MCF 10A (cell line): ENCODE measurements at regions not wholly inside any gene's neighbourhood (a gene's known extent, or its start where the extent isn't known, plus 50 kb on each side); places are given as distances from the start of the nearest gene placed in this dataset.
"Not testable (repeated sequence)": the region's sequence is repeated elsewhere in the genome, so short reads cannot be mapped to it uniquely, and the experiment has no call there.

ENCODE experiments used
- BruUV-seq: library from RNA; stranded (reverse); fragments of 400-500 nt; replicated peaks from 2 replicates; lab custom pipeline; 2021; lab: Mats Ljungman, UMichigan
- CTCF ChIA-PET: fragments of 300-600 bp; sonication (Branson Sonifier 250); formaldehyde crosslinking; extraction: SDS; loops from one replicate; lab custom pipeline; 2021; ENCODE audit warnings: antibody characterized with exemption, inconsistent platforms; lab: Yijun Ruan, JAX
- POLR2A ChIA-PET: fragments of 300-600, 350-650 bp; sonication (Branson Sonifier 250); formaldehyde crosslinking; extraction: SDS; loops from one replicate; lab custom pipeline; 2020; ENCODE audit warnings: antibody characterized with exemption, inconsistent platforms; lab: Yijun Ruan, JAX
- DNase-seq: peaks from one replicate; pipeline ENCODE4 v3.0.0-alpha.2; 2018; ENCODE audit not compliant: unreplicated experiment
- H3K27ac Mint-ChIP-seq: one replicate; pipeline ENCODE4 v1.8.0; 2022; ENCODE audit warnings: mild to moderate bottlenecking, low read depth, mixed read lengths; ENCODE audit not compliant: unreplicated experiment
- H3K27me3 Mint-ChIP-seq: one replicate; pipeline ENCODE4 v1.8.0; 2022; ENCODE audit warnings: mixed read lengths; ENCODE audit not compliant: insufficient read depth, unreplicated experiment
- H3K36me3 Mint-ChIP-seq: one replicate; pipeline ENCODE4 v1.8.0; 2022; ENCODE audit warnings: mild to moderate bottlenecking, moderate library complexity, mixed read lengths; ENCODE audit not compliant: insufficient read depth, unreplicated experiment
- H3K4me1 Mint-ChIP-seq: one replicate; pipeline ENCODE4 v1.8.0; 2022; ENCODE audit warnings: mixed read lengths; ENCODE audit not compliant: insufficient read depth, unreplicated experiment
- H3K4me3 Mint-ChIP-seq: one replicate; pipeline ENCODE4 v1.8.0; 2022; ENCODE audit warnings: mild to moderate bottlenecking, moderate library complexity, mixed read lengths; ENCODE audit not compliant: unreplicated experiment
- H3K9me3 Mint-ChIP-seq: one replicate; pipeline ENCODE4 v1.8.0; 2022; ENCODE audit warnings: mixed read lengths; ENCODE audit not compliant: unreplicated experiment
- CTCF ChIP-seq: fragments of 200-600 bp; IDR thresholded peaks from one replicate; pipeline ENCODE4 v1.8.0; 2022; ENCODE audit warnings: antibody characterized with exemption, mild to moderate bottlenecking; ENCODE audit not compliant: unreplicated experiment
- intact Hi-C: fragments of 100-400 bp; cut with micrococcal nuclease; formaldehyde crosslinking; loops from 2 replicates; pipeline ENCODE4 v1.14.1; 2022

GRCh38 chr2:81396417-81397019, 1092.0 kb upstream of the LRRTM1 start:
- Mint-ChIP-seq H3K4me1 (no peaks in the 10 kb centered on the region), H3K27ac (no peak overlapping the region), H3K36me3 (no peaks in the 10 kb centered on the region), H3K27me3 (no peaks in the 10 kb centered on the region), H3K9me3 (no peaks in the 10 kb centered on the region), H3K4me3 (no peak overlapping the region)
- no peak for DNase-seq
- POLR2A ChIA-PET = interaction anchor here (1.1 kb wide), 1 partner anchor 10 kb away, joined by 3 read pairs; no protein-coding TSS in a partner anchor
- no TSS peak for BruUV-seq
- TF ChIP-seq CTCF = no peak
- CTCF ChIA-PET = interaction anchor here (0.6 to 0.7 kb wide), 2 partner anchors 406 to 1082 kb away, joined by 3 to 4 read pairs; no protein-coding TSS in a partner anchor
- intact Hi-C loops = no loop called here

- BruUV-seq = no TSS peak
- no peak for TF ChIP-seq CTCF
- Mint-ChIP-seq H3K4me1 (no peaks in the 10 kb centered on the region), H3K9me3 (no peaks in the 10 kb centered on the region), H3K4me3 (no peak overlapping the region), H3K27ac (no peak overlapping the region), H3K27me3 (no peaks in the 10 kb centered on the region), H3K36me3 (no peaks in the 10 kb centered on the region)
- POLR2A ChIA-PET = no interaction called here
- intact Hi-C loops = no loop called here
- CTCF ChIA-PET = interaction anchor here (0.7 kb wide), 1 partner anchor 1761 kb away, joined by 3 read pairs; no protein-coding TSS in a partner anchor
- DNase-seq = no peak
Observed at GRCh38 chr2:81395746-81396145, 1091.2 kb upstream of the LRRTM1 start.

GRCh38 chr2:81389203-81389602, 1084.7 kb upstream of the LRRTM1 start:
- ChIA-PET CTCF (no interaction called here), POLR2A (no interaction called here)
- H3K27ac Mint-ChIP-seq = no peak overlapping the region
- no TSS peak for BruUV-seq
- DNase-seq = peak; percentile 11
- no peak overlapping the region for H3K4me3 Mint-ChIP-seq
- H3K27me3 Mint-ChIP-seq = no peaks in the 10 kb centered on the region
- TF ChIP-seq CTCF = peak; percentile 31
- no peaks in the 10 kb centered on the region for H3K36me3 Mint-ChIP-seq
- no peaks in the 10 kb centered on the region for H3K4me1 Mint-ChIP-seq
- H3K9me3 Mint-ChIP-seq = peaks cover 10% of the 10 kb centered on the region
- intact Hi-C loops = no loop called here

- no peak overlapping the region for H3K27ac Mint-ChIP-seq
- no peak for DNase-seq
- BruUV-seq = no TSS peak
- CTCF ChIA-PET = no interaction called here
- peaks cover 11% of the 10 kb centered on the region for H3K4me1 Mint-ChIP-seq
- H3K36me3 Mint-ChIP-seq = no peaks in the 10 kb centered on the region
- H3K27me3 Mint-ChIP-seq = no peaks in the 10 kb centered on the region
- H3K4me3 Mint-ChIP-seq = no peak overlapping the region
- intact Hi-C loops = no loop called here
- no peak for TF ChIP-seq CTCF
- POLR2A ChIA-PET = no interaction called here
- peaks cover 11% of the 10 kb centered on the region for H3K9me3 Mint-ChIP-seq
Observed at GRCh38 chr2:81363800-81364199, 1059.2 kb upstream of the LRRTM1 start.

- POLR2A ChIA-PET, intact Hi-C loops, H3K4me3 Mint-ChIP-seq, BruUV-seq, H3K27ac Mint-ChIP-seq, H3K36me3 Mint-ChIP-seq, H3K27me3 Mint-ChIP-seq, H3K9me3 Mint-ChIP-seq, DNase-seq: not testable (repeated sequence)
- CTCF ChIA-PET = interaction anchor here (0.7 to 1.1 kb wide), 2 partner anchors 8 to 28 kb away, joined by 3 read pairs; no protein-coding TSS in a partner anchor
- peaks cover 11% of the 10 kb centered on the region for H3K4me1 Mint-ChIP-seq
Observed at GRCh38 chr2:81362468-81362867, 1057.9 kb upstream of the LRRTM1 start.
